ENCODE measurements at regions not wholly inside any gene's neighbourhood (a gene's known extent, or its start where the extent isn't known, plus 50 kb on each side); places are given as distances from the start of the nearest gene placed in this dataset.
A peak's percentile ranks its signal among the peaks of the same experiment; 100 is the strongest.
"Not testable (repeated sequence)": the region's sequence is repeated elsewhere in the genome, so short reads cannot be mapped to it uniquely, and the experiment has no call there.

DNA sequence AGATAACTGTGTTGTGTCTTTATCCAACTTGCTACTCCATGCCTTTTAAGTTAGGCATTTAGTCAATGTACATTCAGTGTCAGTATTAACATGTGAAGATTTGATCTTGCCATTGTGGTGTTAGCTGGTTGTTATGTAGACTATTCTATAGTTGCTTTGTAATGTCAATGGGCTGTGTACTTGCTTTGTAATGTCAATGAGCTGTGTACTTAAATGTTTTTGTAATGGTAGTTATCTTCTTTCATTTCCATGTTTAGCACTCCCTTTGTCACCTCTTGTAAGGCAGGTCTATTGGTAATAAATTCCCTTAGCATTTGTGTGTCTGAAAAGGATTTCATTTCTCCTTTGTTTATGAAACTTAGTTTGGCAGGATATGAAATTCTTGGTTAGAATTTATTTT, 53.4 kb downstream of the MC4R start:
- DNase-seq (ENCODE audit: low spot score) (no peak), FAIRE-seq (no peak)

DNA sequence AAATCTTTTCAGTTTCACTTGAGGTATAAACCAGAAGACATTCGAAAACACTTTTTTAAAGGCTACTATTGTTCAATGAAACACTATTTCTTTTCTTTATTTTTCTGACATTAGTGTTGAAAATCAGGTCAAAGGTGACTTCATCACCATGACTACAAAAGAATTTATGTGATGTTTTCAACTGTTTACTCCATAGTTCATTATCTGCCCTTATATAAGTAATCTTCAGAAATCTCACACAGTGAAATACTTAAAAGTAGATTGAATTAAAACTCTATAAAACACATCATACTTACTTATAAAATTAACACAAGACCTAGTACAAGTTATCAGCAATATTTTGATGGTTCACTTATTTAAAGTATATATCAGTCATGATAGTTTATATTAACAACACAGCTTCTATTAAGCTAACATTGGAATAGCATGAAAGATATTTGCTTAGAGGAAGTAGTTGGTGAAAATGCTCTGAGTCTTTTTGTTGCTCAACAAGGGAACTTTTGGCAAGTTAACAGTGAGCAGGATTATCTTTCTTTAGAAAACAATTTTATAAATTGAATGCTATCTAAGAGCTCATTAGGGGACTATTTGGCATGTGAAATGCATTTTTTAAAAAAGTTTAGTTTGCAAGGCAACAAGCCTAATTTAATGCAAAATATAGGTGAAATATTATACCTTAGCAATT, 60.8 kb downstream of the MC4R start:
- FAIRE-seq = no peak
- DNase-seq (ENCODE audit: low spot score) = no peak

GRCh38 chr18:60295674-60296073, 76.9 kb downstream of the MC4R start:
- no peak for DNase-seq (ENCODE audit: low spot score)
- peak; percentile 25 for FAIRE-seq

- FAIRE-seq = no peak
- DNase-seq (ENCODE audit: low spot score) = no peak
These were observed 80.4 kb downstream of the MC4R start for GRCh38 chr18:60292186-60292585.

DNA sequence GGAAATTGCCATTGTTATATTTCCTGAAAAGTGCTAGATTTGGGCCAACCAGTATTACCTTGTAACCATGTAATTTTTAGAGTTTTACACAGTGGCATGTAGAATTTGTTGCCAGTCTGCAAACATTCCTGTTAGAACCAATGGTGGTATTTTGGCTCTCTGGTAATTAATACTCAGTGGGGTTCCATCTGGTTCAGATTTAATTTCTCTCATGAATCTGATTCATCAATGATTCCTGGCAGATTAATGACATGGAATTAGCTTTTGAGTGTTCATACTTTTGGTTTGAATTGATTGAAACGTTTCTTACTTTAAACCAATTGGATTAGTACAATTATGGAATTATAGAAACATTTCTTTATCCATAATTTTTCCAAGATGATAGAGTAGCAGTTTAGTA, 93.2 kb downstream of the MC4R start:
- DNase-seq (ENCODE audit: low spot score) = no peak
- no peak for FAIRE-seq

DNA sequence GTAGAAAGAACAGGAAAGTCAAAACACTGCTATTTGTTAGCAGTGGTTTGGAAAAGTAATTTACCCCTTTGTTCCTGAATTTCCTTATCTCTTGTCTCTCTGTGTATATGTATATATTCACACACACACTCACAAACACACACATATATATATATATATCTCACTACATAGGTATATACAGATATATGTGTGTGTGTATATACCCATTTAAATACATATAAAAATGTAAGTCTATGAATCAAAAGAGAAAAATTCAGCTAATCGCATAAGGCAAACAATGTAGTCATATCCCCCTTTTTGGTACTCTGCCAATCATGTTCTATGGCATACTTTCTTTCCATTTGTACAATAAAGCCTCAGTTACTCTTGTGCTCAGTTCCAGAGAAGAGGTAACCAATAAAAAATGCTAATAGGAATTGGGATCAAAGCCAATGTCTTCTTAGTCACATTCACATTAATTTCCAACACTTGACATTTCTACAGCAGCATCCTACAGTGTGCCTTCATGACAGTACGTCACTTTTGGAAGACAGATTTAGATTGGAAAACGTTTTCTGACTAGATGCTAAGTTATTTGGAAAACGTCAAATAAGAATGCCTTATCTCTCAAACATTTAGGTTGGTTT, 94.6 kb downstream of the MC4R start:
- DNase-seq (ENCODE audit: low spot score) (peak; percentile 21), FAIRE-seq (peak; percentile 4)

DNA sequence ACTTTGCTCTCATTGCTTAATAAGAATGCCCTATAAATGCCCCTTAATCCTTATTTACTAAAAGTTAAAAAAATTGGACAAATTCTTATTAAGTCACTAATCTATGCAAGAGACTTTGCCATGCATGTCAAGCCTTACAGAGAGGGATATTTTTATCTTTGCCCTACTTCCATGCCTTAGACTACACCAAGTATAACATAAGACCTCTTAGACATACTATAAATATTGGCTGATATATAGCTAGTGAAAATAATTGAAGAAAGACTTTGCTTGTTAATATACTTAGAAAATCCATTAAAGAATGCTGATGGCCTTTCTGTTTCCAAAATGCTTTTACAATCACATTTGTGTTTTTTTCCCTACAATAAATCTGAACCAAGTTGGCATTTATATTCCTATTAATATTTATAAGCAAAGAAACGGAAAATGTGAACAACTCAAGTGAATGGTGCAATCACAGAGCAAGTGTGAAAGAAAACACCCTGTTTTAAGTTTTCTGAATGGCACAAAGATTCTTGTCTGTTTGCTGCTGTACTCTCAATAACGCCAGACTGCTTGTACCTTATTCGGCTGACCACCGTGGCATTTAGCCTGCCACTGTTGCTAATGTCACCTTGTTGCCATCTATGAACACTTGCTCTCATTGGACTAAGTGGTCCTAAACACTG, 105.0 kb downstream of the MC4R start:
- DNase-seq (ENCODE audit: low spot score) = no peak
- FAIRE-seq = no peak

DNA sequence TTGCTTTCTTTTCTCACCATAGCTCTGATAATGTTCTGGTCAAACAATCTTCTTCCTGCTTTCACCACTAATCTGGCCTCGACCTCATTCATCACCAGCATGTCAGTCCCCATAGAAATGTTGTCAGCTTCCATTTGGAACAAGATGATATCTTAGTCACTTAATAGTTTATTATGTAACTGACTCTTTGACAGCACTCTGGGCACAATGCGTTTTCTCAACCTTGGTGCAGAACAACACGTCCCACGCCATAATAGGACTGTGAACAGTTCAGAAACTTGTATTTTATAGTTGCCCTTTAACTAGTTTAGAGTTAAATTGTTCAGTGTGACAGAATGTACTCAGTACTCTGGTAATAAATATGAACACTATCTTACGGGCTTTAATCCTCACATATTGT, 106.0 kb downstream of the MC4R start:
- peak; percentile 4 for FAIRE-seq
- DNase-seq (ENCODE audit: low spot score) = no peak

DNA sequence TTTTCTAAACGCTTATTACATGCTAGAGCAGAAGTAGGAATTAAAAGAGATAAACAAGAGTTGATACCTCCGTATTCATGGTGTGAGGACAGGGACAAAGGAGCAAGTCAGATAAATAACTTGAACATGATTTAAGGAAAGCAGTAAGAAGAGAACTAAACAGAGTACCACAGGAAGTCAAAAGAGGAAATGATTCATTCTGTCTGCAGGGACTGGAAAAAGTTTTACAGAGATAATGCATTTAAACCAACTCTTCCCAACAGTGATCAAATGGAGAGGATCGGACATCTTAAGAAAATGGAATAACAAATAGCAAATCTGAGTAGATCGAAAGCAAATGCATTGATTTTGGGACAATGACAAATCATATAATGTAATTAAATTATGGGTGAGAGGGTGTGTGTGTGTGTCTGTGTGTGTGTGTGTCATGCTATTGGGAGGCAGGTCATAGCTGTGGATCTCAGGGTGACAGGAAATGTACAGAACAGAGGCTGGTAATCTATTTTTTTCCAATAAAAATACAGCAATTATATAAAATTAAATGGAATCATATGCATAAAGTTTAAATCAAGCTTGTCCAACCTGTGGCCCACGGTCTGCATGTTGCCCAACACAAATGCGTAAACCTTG, 113.4 kb downstream of the MC4R start:
- DNase-seq (ENCODE audit: low spot score) = peak; percentile 16
- peak; percentile 40 for FAIRE-seq

GRCh38 chr18:60249388-60249787, 123.2 kb downstream of the MC4R start:
- DNase-seq (ENCODE audit: low spot score) (no peak), FAIRE-seq (no peak)

GRCh38 chr18:60248336-60249330, 123.9 kb downstream of the MC4R start:
- FAIRE-seq = no peak
- no peak for DNase-seq (ENCODE audit: low spot score)

- FAIRE-seq = no peak
These were observed 125.5 kb downstream of the MC4R start for GRCh38 chr18:60247103-60247502.

GRCh38 chr18:60246606-60247005, 126.0 kb downstream of the MC4R start:
- DNase-seq (ENCODE audit: low spot score) = no peak

More at GRCh38 chr18:60247103-60247502, 125.5 kb downstream of the MC4R start:
- no peak for DNase-seq (ENCODE audit: low spot score)

GRCh38 chr18:60245096-60245495, 127.5 kb downstream of the MC4R start:
- no peak for DNase-seq (ENCODE audit: low spot score)
- FAIRE-seq = no peak

More at GRCh38 chr18:60246606-60247005, 126.0 kb downstream of the MC4R start:
- no peak for FAIRE-seq

DNA sequence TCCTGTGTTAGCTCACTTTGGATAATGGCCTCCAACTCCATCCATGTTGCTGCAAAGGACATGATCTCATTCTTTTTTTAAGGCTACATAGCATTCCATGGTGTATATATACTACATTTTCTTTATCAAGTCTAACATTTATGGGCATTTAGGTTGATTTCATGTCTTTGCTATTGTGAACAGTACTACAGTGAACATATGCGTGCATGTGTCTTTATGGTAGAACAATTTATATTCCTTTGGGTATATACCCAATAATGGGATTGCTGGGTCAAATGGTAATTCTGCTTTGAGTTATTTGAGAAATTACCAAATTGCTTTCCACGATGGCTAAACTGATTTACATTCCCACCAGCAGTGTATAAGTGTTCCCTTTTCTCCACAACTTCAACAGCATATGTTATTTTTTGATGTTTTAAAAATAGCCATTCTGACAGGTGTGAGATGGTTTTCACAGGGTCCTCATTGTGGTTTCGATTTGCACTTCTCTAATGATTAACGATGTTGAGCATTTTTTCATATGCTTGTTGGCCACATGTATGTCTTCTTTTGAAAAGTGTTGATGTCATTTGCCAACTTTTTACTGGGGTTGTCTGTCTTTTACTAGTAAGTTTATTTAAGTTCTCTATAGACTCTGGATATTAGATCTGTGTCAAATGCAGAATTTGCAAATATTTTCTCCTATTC, 133.4 kb downstream of the MC4R start:
- DNase-seq (ENCODE audit: low spot score); FAIRE-seq: not testable (repeated sequence)

DNA sequence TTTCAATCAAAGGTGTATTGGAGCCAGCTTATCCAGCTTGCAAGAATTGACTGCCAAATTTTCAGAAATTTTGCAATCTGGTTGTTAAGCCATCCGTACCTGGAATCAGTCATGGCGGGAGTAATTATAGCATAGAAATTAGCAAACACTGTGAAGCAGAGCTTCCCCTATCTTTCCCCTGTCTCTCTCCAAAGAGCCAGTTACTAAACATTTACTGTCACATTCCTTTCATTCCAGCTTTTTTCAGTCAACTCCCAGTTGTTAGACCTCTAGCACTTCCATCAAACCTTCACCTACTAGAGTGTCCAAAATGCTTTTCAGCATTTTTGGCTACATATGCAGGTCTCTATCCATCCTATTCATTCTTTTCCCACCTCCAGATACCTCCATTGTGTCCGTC, 137.4 kb downstream of the MC4R start:
- FAIRE-seq (no peak), DNase-seq (ENCODE audit: low spot score) (no peak)

GRCh38 chr18:60232541-60232940, 140.0 kb downstream of the MC4R start:
- FAIRE-seq = peak; percentile 76
- DNase-seq (ENCODE audit: low spot score) = peak; percentile 32

DNA sequence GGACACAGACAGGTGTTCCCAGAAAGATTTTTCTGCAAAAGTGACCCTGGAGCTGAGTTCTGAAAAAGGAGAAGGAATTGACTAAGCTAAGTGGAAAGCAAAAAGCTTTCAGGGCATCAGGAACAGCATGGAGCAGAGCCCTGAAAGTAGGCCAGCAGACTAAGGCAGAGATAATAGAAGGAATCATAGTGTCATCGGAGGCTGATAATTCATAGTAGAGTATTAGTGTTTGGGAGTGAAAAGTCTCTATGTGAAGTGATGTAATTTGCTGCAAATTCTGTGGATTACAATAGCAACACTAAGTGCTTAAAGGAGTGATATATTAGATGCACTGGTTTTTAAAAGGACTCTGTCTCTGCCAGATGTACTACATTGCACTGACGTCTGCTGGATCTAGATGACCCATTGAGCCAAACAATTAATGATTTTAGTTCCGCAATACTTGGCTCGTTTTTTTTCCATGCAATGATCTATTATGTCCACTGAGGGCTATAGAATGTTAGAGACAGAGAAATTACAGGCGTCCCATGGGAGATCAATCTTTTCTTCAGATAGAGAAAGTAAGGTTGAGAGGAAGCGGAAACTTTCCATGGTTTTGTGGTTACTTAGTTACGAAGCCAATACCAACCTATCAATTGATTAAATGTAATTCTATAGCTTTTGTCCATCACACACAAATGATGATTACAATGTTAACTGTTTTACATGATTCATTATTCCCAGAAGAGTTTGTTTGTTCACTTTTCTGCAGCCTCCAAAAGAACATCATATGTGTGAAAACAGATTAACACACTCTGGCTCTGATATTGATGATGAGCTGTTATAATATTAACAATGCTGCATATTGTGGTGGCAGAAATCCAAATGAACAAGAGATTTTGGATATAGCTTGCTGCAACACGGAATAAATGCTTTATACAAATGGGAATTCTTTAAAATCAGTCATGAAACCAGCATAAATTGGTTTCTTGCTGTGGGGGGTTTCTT, 143.7 kb downstream of the MC4R start:
- FAIRE-seq = no peak

DNA sequence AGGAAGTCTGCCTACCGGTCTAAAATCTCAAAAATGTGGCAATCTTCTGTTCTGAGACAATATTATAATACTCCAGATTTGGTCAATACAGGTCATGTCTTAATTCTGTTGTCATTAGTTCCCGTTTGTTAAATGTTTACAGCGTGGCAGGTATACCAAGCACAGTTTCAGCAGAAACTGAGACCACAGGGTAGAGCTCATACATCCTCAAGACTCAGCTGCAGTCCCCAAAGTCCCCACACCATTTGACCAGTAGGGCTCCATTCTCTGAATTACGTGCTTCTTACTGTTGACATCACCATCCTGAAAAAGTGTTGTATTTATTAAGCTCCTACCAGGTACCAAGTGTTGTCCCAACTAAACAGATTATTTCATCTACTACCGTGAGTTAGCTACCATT, 157.1 kb downstream of the MC4R start:
- no peak for DNase-seq (ENCODE audit: low spot score)

More for the DNA sequence above, 143.7 kb downstream of the MC4R start:
- no peak for DNase-seq (ENCODE audit: low spot score)

More for the DNA sequence above, 157.1 kb downstream of the MC4R start:
- no peak for FAIRE-seq
